AML-193 (cell line): ENCODE measurements at regions not wholly inside any gene's neighbourhood (a gene's known extent, or its start where the extent isn't known, plus 50 kb on each side); places are given as distances from the start of the nearest gene placed in this dataset.
"Not testable (repeated sequence)": the region's sequence is repeated elsewhere in the genome, so short reads cannot be mapped to it uniquely, and the experiment has no call there.

Experiments used
- DNase-seq, 2 experiments: peaks; one replicate each; lab custom pipeline; 2025; lab: John Stamatoyannopoulos, UW

- DNase-seq, result no peak
Measured at GRCh38 chr16:13708347-13709120, 211.4 kb upstream of the ERCC4 start.

- DNase-seq, result no peak
Measured at GRCh38 chr16:13718748-13719147, 201.2 kb upstream of the ERCC4 start.

GRCh38 chr16:13727943-13728342, 192.0 kb upstream of the ERCC4 start:
- DNase-seq, result no peak

GRCh38 chr16:13733561-13733960, 186.4 kb upstream of the ERCC4 start:
- DNase-seq, result no peak

- DNase-seq, result not testable (repeated sequence)
Measured at GRCh38 chr16:13739621-13740373, 180.2 kb upstream of the ERCC4 start.

- DNase-seq, result no peak
Measured at GRCh38 chr16:13742928-13743327, 177.0 kb upstream of the ERCC4 start.

GRCh38 chr16:13743571-13743970, 176.4 kb upstream of the ERCC4 start:
- DNase-seq, result no peak

- no peak for DNase-seq
Measured at GRCh38 chr16:13756411-13757140, 163.4 kb upstream of the ERCC4 start.

- no peak for DNase-seq
Measured at GRCh38 chr16:13766334-13766733, 153.6 kb upstream of the ERCC4 start.

- no peak for DNase-seq
Measured at GRCh38 chr16:13767215-13767614, 152.7 kb upstream of the ERCC4 start.

- DNase-seq, result no peak
Measured at GRCh38 chr16:13768471-13768870, 151.5 kb upstream of the ERCC4 start.

GRCh38 chr16:13770436-13770835, 149.5 kb upstream of the ERCC4 start:
- DNase-seq, result no peak

- no peak for DNase-seq
Measured at GRCh38 chr16:13772782-13773181, 147.2 kb upstream of the ERCC4 start.

GRCh38 chr16:13779676-13780075, 140.3 kb upstream of the ERCC4 start:
- DNase-seq, result no peak

- no peak for DNase-seq
Measured at GRCh38 chr16:13780406-13781168, 139.4 kb upstream of the ERCC4 start.

- DNase-seq, result no peak
Measured at GRCh38 chr16:13781169-13781564, 138.8 kb upstream of the ERCC4 start.

- DNase-seq, result no peak
Measured at GRCh38 chr16:13781575-13782338, 138.2 kb upstream of the ERCC4 start.

- DNase-seq, result no peak
Measured at GRCh38 chr16:13791095-13791494, 128.9 kb upstream of the ERCC4 start.

GRCh38 chr16:13793841-13794409, 126.0 kb upstream of the ERCC4 start:
- no peak for DNase-seq

GRCh38 chr16:13795131-13795530, 124.8 kb upstream of the ERCC4 start:
- DNase-seq, result no peak

- no peak for DNase-seq
Measured at GRCh38 chr16:13797718-13798117, 122.2 kb upstream of the ERCC4 start.
